Activated CD8-positive, alpha-beta memory T cell treated with anti-CD3 and anti-CD28 coated beads, Interleukin-2, amount 50 U/mL, for 1 hour (primary cell): ENCODE measurements at regions not wholly inside any gene's neighbourhood (a gene's known extent, or its start where the extent isn't known, plus 50 kb on each side); places are given as distances from the start of the nearest gene placed in this dataset.

Source experiments
- DNase-seq: peaks from one replicate; pipeline ENCODE4 v3.0.0-alpha.2; 2020; ENCODE audit errors: extremely low read depth

- DNase-seq: no peak
Measured at GRCh38 chr21:35896060-35896459, 164.3 kb downstream of the SETD4 start.

GRCh38 chr21:35895598-35895997, 164.7 kb downstream of the SETD4 start:
- DNase-seq: no peak

- no peak for DNase-seq
Measured at GRCh38 chr21:35893156-35893555, 167.2 kb downstream of the SETD4 start.

- DNase-seq: no peak
Measured at GRCh38 chr21:35886887-35887286, 173.4 kb downstream of the SETD4 start.

- DNase-seq: no peak
Measured at GRCh38 chr21:35885942-35886541, 174.3 kb downstream of the SETD4 start.

GRCh38 chr21:35882791-35883240, 177.5 kb downstream of the SETD4 start:
- DNase-seq: no peak

- DNase-seq: no peak
Measured at GRCh38 chr21:35873441-35873840, 186.9 kb downstream of the SETD4 start.

- no peak for DNase-seq
Measured at GRCh38 chr21:35871906-35872305, 188.4 kb downstream of the SETD4 start.

GRCh38 chr21:35868869-35869223, 191.5 kb downstream of the SETD4 start:
- no peak for DNase-seq

- no peak for DNase-seq
Measured at GRCh38 chr21:35868005-35868868, 192.1 kb downstream of the SETD4 start.

GRCh38 chr21:35864039-35864438, 196.3 kb downstream of the SETD4 start:
- DNase-seq: no peak

- DNase-seq: no peak
Measured at GRCh38 chr21:35862969-35863368, 197.4 kb downstream of the SETD4 start.

GRCh38 chr21:35861661-35862060, 198.7 kb downstream of the SETD4 start:
- no peak for DNase-seq

GRCh38 chr21:35860189-35860869, 200.0 kb downstream of the SETD4 start:
- no peak for DNase-seq

- DNase-seq: no peak
Measured at GRCh38 chr21:35859677-35860076, 200.6 kb downstream of the SETD4 start.

GRCh38 chr21:35857095-35857494, 203.2 kb downstream of the SETD4 start:
- DNase-seq: no peak

- DNase-seq: no peak
Measured at GRCh38 chr21:35855484-35855883, 204.8 kb downstream of the SETD4 start.

GRCh38 chr21:35854281-35854680, 206.0 kb downstream of the SETD4 start:
- no peak for DNase-seq

- no peak for DNase-seq
Measured at GRCh38 chr21:35853321-35854239, 206.7 kb downstream of the SETD4 start.

- DNase-seq: no peak
Measured at GRCh38 chr21:35852820-35853219, 207.5 kb downstream of the SETD4 start.

GRCh38 chr21:35850542-35851103, 209.7 kb downstream of the SETD4 start:
- DNase-seq: no peak
